ENCODE measurements at regions not wholly inside any gene's neighbourhood (a gene's known extent, or its start where the extent isn't known, plus 50 kb on each side); places are given as distances from the start of the nearest gene placed in this dataset.

DNA sequence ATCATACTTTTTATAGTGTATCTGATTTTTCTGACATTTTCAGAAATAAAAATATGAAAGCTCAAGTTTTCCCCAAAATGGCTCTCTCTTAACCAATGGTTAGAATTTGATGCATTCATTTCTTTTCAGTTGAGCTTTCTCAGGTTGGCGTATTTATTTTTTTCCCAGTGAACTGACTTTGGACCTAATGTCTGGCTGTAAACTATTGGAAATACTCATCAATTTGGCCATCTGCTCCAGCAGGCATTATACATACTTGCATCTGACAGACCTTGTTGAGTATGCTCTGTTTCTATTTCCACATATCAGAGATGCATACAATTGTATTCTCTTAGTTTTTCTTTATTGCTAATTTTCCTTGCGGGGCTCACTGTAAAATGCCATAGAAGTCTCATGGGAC lies 1374.8 kb upstream of the MAP3K7 start:
- Histone ChIP-seq H3K79me1 (ENCODE audit: low read depth, low read length) (no peaks in the 10 kb centered on the region), H3K27ac (ENCODE audit: low read depth, low read length) (no peak overlapping the region), H2BK12ac (ENCODE audit: low read depth, low read length) (no peak overlapping the region), H3K4ac (replicated peaks; ENCODE audit: insufficient read length, low read depth, low read length) (no peak overlapping the region), H3K4me2 (ENCODE audit: insufficient read depth in 1 of 2, low read depth in 2 of 2, low read length in 2 of 2) (no peak overlapping the region), H3K27me3 (replicated peaks in 1 of 4; ENCODE audit: control insufficient read depth in 3 of 4, extremely low read depth in 1 of 4, insufficient read depth in 3 of 4, low read length in 3 of 4) (no peaks in the 10 kb centered on the region), H3K79me2 (ENCODE audit: control insufficient read depth in 1 of 2, insufficient read depth in 2 of 2, low read length in 2 of 2) (no peaks in the 10 kb centered on the region), H4K91ac (replicated peaks; ENCODE audit: insufficient read length, low read length) (no peak overlapping the region), H3K4me1 (replicated peaks in 1 of 4; ENCODE audit: control insufficient read depth in 3 of 4, insufficient read depth in 4 of 4, low read length in 3 of 4) (no peaks in the 10 kb centered on the region), H2AFZ (ENCODE audit: low read length) (no peak overlapping the region), H3K14ac (ENCODE audit: insufficient read length) (no peak overlapping the region), H3K36me3 (ENCODE audit: control insufficient read depth in 2 of 4, insufficient read depth in 4 of 4, low read length in 3 of 4) (no peaks in the 10 kb centered on the region), H2BK20ac (ENCODE audit: low read length) (no peak overlapping the region), H2AK5ac (ENCODE audit: low read depth, low read length) (no peak overlapping the region), H3K56ac (replicated peaks; ENCODE audit: insufficient read length, low read depth, low read length) (no peak overlapping the region), H4K8ac (ENCODE audit: extremely low read depth, insufficient read depth, low read length) (no peak overlapping the region), H3K23me2 (ENCODE audit: low read depth, low read length) (no peaks in the 10 kb centered on the region), H2BK5ac (ENCODE audit: low read depth, low read length) (no peak overlapping the region), H3K23ac (ENCODE audit: insufficient read length) (no peak overlapping the region), H4K20me1 (replicated peaks in 1 of 2; ENCODE audit: control insufficient read depth in 1 of 2, insufficient read depth in 2 of 2, low read length in 2 of 2) (no peaks in the 10 kb centered on the region), H3K18ac (ENCODE audit: extremely low read depth, low read length) (no peak overlapping the region), H3K9ac (replicated peaks in 1 of 4; ENCODE audit: extremely low read depth in 1 of 4, low read depth in 3 of 4, low read length in 3 of 4) (no peak overlapping the region), H3K4me3 (ENCODE audit: extremely low read depth in 1 of 4, insufficient read depth in 2 of 4, low read depth in 3 of 4, low read length in 4 of 4) (no peak overlapping the region), H2BK120ac (replicated peaks; ENCODE audit: low read depth, low read length) (no peak overlapping the region), H2BK15ac (ENCODE audit: low read length) (no peak overlapping the region), H3K9me3 (ENCODE audit: insufficient read depth in 2 of 2, low read depth in 1 of 2, low read length in 1 of 2) (peaks cover 11 to 16% of the 10 kb centered on the region in 2 experiments), H4K5ac (ENCODE audit: insufficient read length, low read depth, low read length) (no peak overlapping the region)
- POLR2A ChIA-PET (ENCODE audit: partially characterized antibody) = no interaction called here
- CTCF ChIA-PET (ENCODE audit: partially characterized antibody) = no interaction called here
- FAIRE-seq (no peak), DNase-seq (ENCODE audit: low read depth in 1 of 2, low spot score in 2 of 2) (no peak)
- 94% methylated on average over 2 of the region's 2 CpGs; no CpG with 5 or more reads in 1 of the 2 experiments for WGBS, 2 experiments (ENCODE audit: extremely low coverage in 1 of 2, insufficient coverage in 1 of 2, insufficient read length in 1 of 2, insufficient replicate concordance in 2 of 2, low coverage in 1 of 2, low lambda C conversion rate in 2 of 2, missing lambda C conversion rate in 1 of 2)
- TF ChIP-seq RNF2 (IDR thresholded peaks at IDR 0.05; ENCODE audit: borderline replicate concordance, low read depth, low read length, missing control alignments, poor library complexity, severe bottlenecking) (no peak), NRF1 (IDR thresholded peaks at IDR 0.05; ENCODE audit: low read depth, low read length) (no peak), TEAD4 (IDR thresholded peaks at IDR 0.05; ENCODE audit: low read depth, low read length) (no peak), BACH1 (IDR thresholded peaks at IDR 0.05; ENCODE audit: low read length) (no peak), GABPA (IDR thresholded peaks at IDR 0.05; ENCODE audit: borderline replicate concordance, insufficient read depth, low read length) (no peak), POU5F1 (IDR thresholded peaks at IDR 0.05; ENCODE audit: low read depth, low read length) (no peak), CREB1 (IDR thresholded peaks at IDR 0.05) (no peak), CTBP2 (IDR thresholded peaks at IDR 0.05; ENCODE audit: borderline replicate concordance, insufficient read depth, insufficient read length, low read length) (no peak), SIRT6 (IDR thresholded peaks at IDR 0.05; ENCODE audit: low read length) (no peak), PHF8 (conservative IDR thresholded peaks at IDR 0.05; ENCODE audit: low read depth, low read length) (no peak)
- TF ChIP-seq, protein P1, sequence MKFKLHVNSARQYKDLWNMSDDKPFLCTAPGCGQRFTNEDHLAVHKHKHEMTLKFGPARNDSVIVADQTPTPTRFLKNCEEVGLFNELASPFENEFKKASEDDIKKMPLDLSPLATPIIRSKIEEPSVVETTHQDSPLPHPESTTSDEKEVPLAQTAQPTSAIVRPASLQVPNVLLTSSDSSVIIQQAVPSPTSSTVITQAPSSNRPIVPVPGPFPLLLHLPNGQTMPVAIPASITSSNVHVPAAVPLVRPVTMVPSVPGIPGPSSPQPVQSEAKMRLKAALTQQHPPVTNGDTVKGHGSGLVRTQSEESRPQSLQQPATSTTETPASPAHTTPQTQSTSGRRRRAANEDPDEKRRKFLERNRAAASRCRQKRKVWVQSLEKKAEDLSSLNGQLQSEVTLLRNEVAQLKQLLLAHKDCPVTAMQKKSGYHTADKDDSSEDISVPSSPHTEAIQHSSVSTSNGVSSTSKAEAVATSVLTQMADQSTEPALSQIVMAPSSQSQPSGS (IDR thresholded peaks at IDR 0.05; ENCODE audit: low read length) = no peak

Data from H1 (cell line).